Caco-2 (cell line): ENCODE measurements at regions not wholly inside any gene's neighbourhood (a gene's known extent, or its start where the extent isn't known, plus 50 kb on each side); places are given as distances from the start of the nearest gene placed in this dataset.

Experiments used
- BruUV-seq: library from RNA; stranded (reverse); fragments of 400-500 nt; replicated peaks from 2 replicates; lab custom pipeline; 2021; lab: Mats Ljungman, UMichigan
- CTCF ChIA-PET: fragments of 300-600 bp; sonication (Branson Sonifier 250); formaldehyde crosslinking; loops from one replicate; lab custom pipeline; 2022; ENCODE audit warnings: antibody characterized with exemption; lab: Charles Lee
- POLR2A ChIA-PET: fragments of 300-600 bp; sonication (Branson Sonifier 250); formaldehyde crosslinking; loops from one replicate; lab custom pipeline; 2022; ENCODE audit warnings: antibody characterized with exemption; lab: Charles Lee
- DNase-seq, 2 experiments: peaks; one replicate each; pipeline versions ENCODE4 v3.0.0 to v3.0.0-alpha.2; 2020 to 2022
- H3K27me3 ChIP-seq: replicated peaks from 2 replicates; pipeline ENCODE4 v1.6.0; 2011; ENCODE audit warnings: low read length; ENCODE audit not compliant: control insufficient read depth, insufficient read depth
- H3K36me3 ChIP-seq: 2 replicates; pipeline ENCODE4 v1.5.1; 2011; ENCODE audit warnings: low read length; ENCODE audit not compliant: control insufficient read depth, insufficient read depth
- H3K4me1 ChIP-seq: fragments of 250-450 bp; sonication (Bioruptor Pico); 2 replicates; pipeline ENCODE4 v1.5.1; 2020; ENCODE audit warnings: mild to moderate bottlenecking
- H3K4me3 ChIP-seq: 2 replicates; pipeline ENCODE4 v1.5.1; 2011; ENCODE audit warnings: low read depth, mild to moderate bottlenecking, control low read depth, low read length
- H3K9me3 ChIP-seq: fragments of 250-450 bp; sonication (Bioruptor Pico); 2 replicates; pipeline ENCODE4 v1.5.1; 2020; ENCODE audit warnings: mild to moderate bottlenecking, moderate library complexity
- H3K27ac Mint-ChIP-seq: one replicate; pipeline ENCODE4 v1.8.0; 2022; ENCODE audit warnings: mixed read lengths; ENCODE audit not compliant: unreplicated experiment
- H3K27me3 Mint-ChIP-seq: one replicate; pipeline ENCODE4 v1.8.0; 2022; ENCODE audit warnings: mixed read lengths; ENCODE audit not compliant: insufficient read depth, unreplicated experiment
- H3K36me3 Mint-ChIP-seq: one replicate; pipeline ENCODE4 v1.8.0; 2022; ENCODE audit warnings: mild to moderate bottlenecking, mixed read lengths; ENCODE audit not compliant: insufficient read depth, unreplicated experiment
- H3K4me1 Mint-ChIP-seq: one replicate; pipeline ENCODE4 v1.8.0; 2022; ENCODE audit warnings: low read depth, mixed read lengths; ENCODE audit not compliant: unreplicated experiment
- H3K4me3 Mint-ChIP-seq: one replicate; pipeline ENCODE4 v1.8.0; 2022; ENCODE audit warnings: mild to moderate bottlenecking, moderate library complexity, mixed read lengths; ENCODE audit not compliant: unreplicated experiment
- H3K9me3 Mint-ChIP-seq: one replicate; pipeline ENCODE4 v1.8.0; 2022; ENCODE audit warnings: mixed read lengths; ENCODE audit not compliant: unreplicated experiment
- CTCF ChIP-seq, 2 experiments: fragments of 200-600 bp in 1 of 2; IDR thresholded peaks; 1 replicate in 1 of 2; 2 replicates in 1 of 2; pipeline versions ENCODE4 v1.5.1 to v1.8.0; 2011 to 2022; ENCODE audit warnings: antibody characterized with exemption in 1 of 2, control low read depth in 1 of 2, inconsistent platforms in 1 of 2, low read depth in 1 of 2, low read length in 1 of 2, mild to moderate bottlenecking in 1 of 2, moderate library complexity in 1 of 2; ENCODE audit not compliant: insufficient read depth in 1 of 2, severe bottlenecking in 1 of 2, unreplicated experiment in 1 of 2
- intact Hi-C: fragments of 100-400 bp; cut with micrococcal nuclease; formaldehyde crosslinking; loops from one replicate; pipeline ENCODE4 v1.10.0; 2022; ENCODE audit not compliant: unreplicated experiment

GRCh38 chr1:112061901-112062320 is 72.4 kb upstream of the KCND3 start:
- Mint-ChIP-seq H3K4me1 (no peaks in the 10 kb centered on the region), H3K36me3 (no peaks in the 10 kb centered on the region), H3K9me3 (no peaks in the 10 kb centered on the region), H3K27ac (no peak overlapping the region), H3K27me3 (peaks cover 9% of the 10 kb centered on the region), H3K4me3 (no peak overlapping the region)
- no peaks in the 10 kb centered on the region for H3K4me1 ChIP-seq
- no peaks in the 10 kb centered on the region for H3K9me3 ChIP-seq
- no peaks in the 10 kb centered on the region for H3K36me3 ChIP-seq
- BruUV-seq, result no TSS peak
- POLR2A ChIA-PET, result no interaction called here
- no peak for TF ChIP-seq CTCF (IDR thresholded peaks at IDR 0.05; ENCODE audit: insufficient read depth in 1 of 2, low read depth in 1 of 2, low read length in 1 of 2, severe bottlenecking in 1 of 2, unreplicated experiment in 1 of 2)
- no peak for DNase-seq
- intact Hi-C loops, result no loop called here
- no peak overlapping the region for H3K4me3 ChIP-seq
- CTCF ChIA-PET, result no interaction called here
- no peaks in the 10 kb centered on the region; the same call in 1 of the 2 replicates for H3K27me3 ChIP-seq

GRCh38 chr1:112063781-112064728 is 74.6 kb upstream of the KCND3 start:
- Histone ChIP-seq H3K9me3 (no peaks in the 10 kb centered on the region), H3K4me3 (no peak overlapping the region), H3K4me1 (no peaks in the 10 kb centered on the region), H3K36me3 (no peaks in the 10 kb centered on the region), H3K27me3 (no peaks in the 10 kb centered on the region; the same call in 1 of the 2 replicates)
- Mint-ChIP-seq H3K9me3 (no peaks in the 10 kb centered on the region), H3K27ac (no peak overlapping the region), H3K4me3 (no peak overlapping the region), H3K36me3 (no peaks in the 10 kb centered on the region), H3K4me1 (no peaks in the 10 kb centered on the region), H3K27me3 (peaks cover 5% of the 10 kb centered on the region)
- no peak for TF ChIP-seq CTCF (IDR thresholded peaks at IDR 0.05; ENCODE audit: insufficient read depth in 1 of 2, low read depth in 1 of 2, low read length in 1 of 2, severe bottlenecking in 1 of 2, unreplicated experiment in 1 of 2)
- no TSS peak for BruUV-seq
- DNase-seq, result no peak
- intact Hi-C loops, result no loop called here
- POLR2A ChIA-PET, result no interaction called here
- CTCF ChIA-PET, result no interaction called here

- H3K27me3 Mint-ChIP-seq, result peaks cover 9% of the 10 kb centered on the region
- H3K9me3 Mint-ChIP-seq, result no peaks in the 10 kb centered on the region
- Histone ChIP-seq H3K36me3 (no peaks in the 10 kb centered on the region), H3K27me3 (no peaks in the 10 kb centered on the region), H3K9me3 (0 out of 2 replicates have a peak, but pooled peaks cover 4% of the 10 kb centered on the region), H3K4me1 (no peaks in the 10 kb centered on the region), H3K4me3 (no peak overlapping the region)
- CTCF ChIA-PET, result no interaction called here
- TF ChIP-seq CTCF (IDR thresholded peaks at IDR 0.05; ENCODE audit: insufficient read depth in 1 of 2, low read depth in 1 of 2, low read length in 1 of 2, severe bottlenecking in 1 of 2, unreplicated experiment in 1 of 2), result no peak
- intact Hi-C loops, result no loop called here
- H3K27ac Mint-ChIP-seq, result no peak overlapping the region
- DNase-seq, result no peak
- no peaks in the 10 kb centered on the region for H3K36me3 Mint-ChIP-seq
- BruUV-seq, result no TSS peak
- POLR2A ChIA-PET, result no interaction called here
- H3K4me1 Mint-ChIP-seq, result no peaks in the 10 kb centered on the region
- no peak overlapping the region for H3K4me3 Mint-ChIP-seq
These were observed 78.5 kb upstream of the KCND3 start for GRCh38 chr1:112067989-112068388.
